Activated CD8-positive, alpha-beta memory T cell treated with anti-CD3 and anti-CD28 coated beads, Interleukin-2, amount 10 ng/mL, durations not matched to agents 7 days and 5 days (primary cell): ENCODE measurements at regions not wholly inside any gene's neighbourhood (a gene's known extent, or its start where the extent isn't known, plus 50 kb on each side); places are given as distances from the start of the nearest gene placed in this dataset.

Source experiments
- ATAC-seq: fragments of 150-1000 bp; cut with Tn5 transposase; one replicate; pipeline ENCODE4 v1.10.0; 2021; ENCODE audit warnings: moderate library complexity
- CTCF ChIA-PET: fragments of 350-600 bp; sonication (Branson Sonifier 250); formaldehyde crosslinking; loops from one replicate; lab custom pipeline; 2021; ENCODE audit warnings: antibody characterized with exemption; lab: Charles Lee
- DNase-seq: peaks from one replicate; pipeline ENCODE4 v3.0.0-alpha.2; 2020
- H3K27ac Mint-ChIP-seq: one replicate; pipeline ENCODE4 v1.8.0; 2021; ENCODE audit warnings: mild to moderate bottlenecking, mixed read lengths
- H3K27me3 Mint-ChIP-seq: one replicate; pipeline ENCODE4 v1.8.0; 2021; ENCODE audit warnings: mixed read lengths
- H3K36me3 Mint-ChIP-seq: one replicate; pipeline ENCODE4 v1.8.0; 2021; ENCODE audit warnings: mild to moderate bottlenecking, mixed read lengths
- H3K4me1 Mint-ChIP-seq: one replicate; pipeline ENCODE4 v1.8.0; 2021; ENCODE audit warnings: mixed read lengths
- H3K4me3 Mint-ChIP-seq: one replicate; pipeline ENCODE4 v1.8.0; 2021; ENCODE audit warnings: mild to moderate bottlenecking, moderate library complexity, mixed read lengths
- H3K9me3 Mint-ChIP-seq: one replicate; pipeline ENCODE4 v1.8.0; 2022; ENCODE audit warnings: low read depth, mixed read lengths

DNA sequence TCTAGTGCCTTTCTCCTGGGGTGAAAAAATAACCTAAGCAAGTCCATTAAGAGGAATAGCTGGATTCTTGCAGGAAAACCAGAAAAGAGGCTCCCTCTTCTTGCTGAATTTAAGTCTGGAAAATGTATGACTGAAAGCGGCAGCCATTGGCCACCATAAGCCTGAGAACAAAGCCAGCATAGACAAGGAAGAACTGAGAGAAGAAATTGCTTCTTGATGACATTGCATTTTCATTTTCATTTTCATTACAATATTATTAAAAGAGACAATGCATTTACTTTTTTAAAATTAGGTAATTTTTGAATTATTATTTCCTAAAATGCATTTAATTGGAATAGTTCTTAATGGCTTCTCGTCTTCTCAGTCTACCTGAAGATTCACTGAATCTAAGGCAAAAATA is 1157.5 kb upstream of the ZEB2 start:
- Mint-ChIP-seq H3K36me3 (no peaks in the 10 kb centered on the region), H3K27me3 (no peaks in the 10 kb centered on the region), H3K9me3 (no peaks in the 10 kb centered on the region), H3K4me3 (no peak overlapping the region), H3K27ac (no peak overlapping the region), H3K4me1 (no peaks in the 10 kb centered on the region)
- ATAC-seq (no peak), DNase-seq (no peak)
- CTCF ChIA-PET = no interaction called here

DNA sequence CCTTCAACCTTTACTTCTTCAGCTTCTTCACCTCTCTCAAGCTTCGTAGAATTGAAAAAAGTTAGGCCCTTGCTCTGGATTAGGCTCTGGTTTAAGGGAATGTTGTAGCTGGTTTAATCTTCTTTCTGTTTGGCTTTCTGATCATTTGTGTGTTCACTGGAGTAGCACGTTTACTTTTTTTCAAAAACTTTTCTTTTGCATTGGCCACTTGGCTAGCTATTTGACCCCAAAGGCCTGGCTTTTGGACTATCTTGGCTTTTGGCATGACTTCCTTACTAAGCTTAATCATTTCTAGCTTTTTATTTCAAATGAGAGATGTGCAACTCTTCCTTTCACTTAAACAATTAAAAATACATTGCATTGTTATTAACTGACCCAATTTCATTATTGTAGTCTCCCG is 1154.8 kb upstream of the ZEB2 start:
- no peaks in the 10 kb centered on the region for H3K4me1 Mint-ChIP-seq
- DNase-seq (no peak), ATAC-seq (no peak)
- H3K36me3 Mint-ChIP-seq = no peaks in the 10 kb centered on the region
- CTCF ChIA-PET = interaction anchor here (0.6 kb wide), 1 partner anchor 1505 kb away, joined by 3 read pairs; no protein-coding TSS in a partner anchor
- no peaks in the 10 kb centered on the region for H3K9me3 Mint-ChIP-seq
- H3K4me3 Mint-ChIP-seq = no peak overlapping the region
- H3K27me3 Mint-ChIP-seq = no peaks in the 10 kb centered on the region
- no peak overlapping the region for H3K27ac Mint-ChIP-seq

DNA sequence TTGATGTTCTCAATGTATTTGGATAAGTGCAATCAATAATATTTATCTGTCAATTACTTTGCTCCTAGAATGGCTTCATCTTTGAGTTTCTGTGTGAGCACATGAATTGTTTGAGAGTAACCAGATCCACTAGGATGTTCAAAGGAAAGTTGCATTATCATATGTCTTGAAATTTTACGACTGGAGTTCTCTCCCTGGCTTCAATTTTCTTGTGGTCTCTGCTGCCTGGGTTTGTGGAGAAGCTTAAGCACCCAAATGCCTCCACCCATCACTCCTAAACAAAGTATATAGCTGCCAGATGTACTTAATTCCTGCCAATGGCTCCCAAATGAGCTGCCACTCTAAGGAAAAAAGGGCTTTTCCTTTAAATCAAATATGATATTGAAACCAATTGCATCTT is 1149.4 kb upstream of the ZEB2 start:
- Mint-ChIP-seq H3K9me3 (no peaks in the 10 kb centered on the region), H3K27ac (no peak overlapping the region), H3K4me3 (no peak overlapping the region), H3K27me3 (no peaks in the 10 kb centered on the region), H3K4me1 (no peaks in the 10 kb centered on the region), H3K36me3 (no peaks in the 10 kb centered on the region)
- ATAC-seq (no peak), DNase-seq (no peak)
- CTCF ChIA-PET = no interaction called here

DNA sequence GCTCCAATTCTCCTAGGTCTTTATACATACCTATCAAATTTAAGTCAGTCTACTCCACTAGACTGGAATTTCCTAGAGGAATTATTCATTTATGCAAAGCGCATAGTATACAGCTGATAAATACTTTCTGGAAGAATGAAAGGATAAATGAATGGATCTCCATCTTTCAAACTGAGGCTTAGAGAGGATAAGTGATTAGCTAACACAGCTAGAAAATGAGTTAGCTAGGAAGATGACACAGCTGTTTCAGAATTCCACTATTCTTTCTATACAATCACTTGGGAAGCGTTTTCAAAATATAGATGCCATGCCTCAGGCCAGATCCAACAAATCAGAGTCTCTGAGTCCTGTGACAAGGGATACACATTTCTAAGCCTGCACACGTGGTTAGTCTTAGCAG is 1146.6 kb upstream of the ZEB2 start:
- CTCF ChIA-PET = no interaction called here
- no peak for ATAC-seq
- no peaks in the 10 kb centered on the region for H3K27me3 Mint-ChIP-seq

DNA sequence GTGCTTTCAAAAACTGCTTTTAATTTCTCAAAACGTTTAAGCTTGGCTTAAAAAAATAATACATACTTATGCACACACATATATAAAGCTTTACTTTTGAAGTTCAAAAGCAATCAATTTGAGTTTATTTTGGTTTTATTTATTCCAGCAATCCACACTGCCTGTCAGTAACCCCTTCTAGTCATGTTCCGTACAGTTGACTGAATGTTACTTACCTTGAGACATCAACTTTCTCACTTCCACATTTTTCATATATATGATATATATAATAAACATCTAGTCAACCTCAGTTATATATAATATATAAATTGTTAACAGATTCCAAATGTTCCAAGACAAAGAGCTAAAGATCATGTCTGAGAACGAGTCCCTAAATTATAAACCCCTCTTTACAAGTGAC is 1137.3 kb upstream of the ZEB2 start:
- CTCF ChIA-PET = no interaction called here
- ATAC-seq = no peak

More for the DNA sequence above, 1146.6 kb upstream of the ZEB2 start:
- no peaks in the 10 kb centered on the region for H3K9me3 Mint-ChIP-seq
- H3K4me1 Mint-ChIP-seq = no peaks in the 10 kb centered on the region
- no peak overlapping the region for H3K27ac Mint-ChIP-seq
- H3K36me3 Mint-ChIP-seq = no peaks in the 10 kb centered on the region
- H3K4me3 Mint-ChIP-seq = no peak overlapping the region
- DNase-seq = no peak

DNA sequence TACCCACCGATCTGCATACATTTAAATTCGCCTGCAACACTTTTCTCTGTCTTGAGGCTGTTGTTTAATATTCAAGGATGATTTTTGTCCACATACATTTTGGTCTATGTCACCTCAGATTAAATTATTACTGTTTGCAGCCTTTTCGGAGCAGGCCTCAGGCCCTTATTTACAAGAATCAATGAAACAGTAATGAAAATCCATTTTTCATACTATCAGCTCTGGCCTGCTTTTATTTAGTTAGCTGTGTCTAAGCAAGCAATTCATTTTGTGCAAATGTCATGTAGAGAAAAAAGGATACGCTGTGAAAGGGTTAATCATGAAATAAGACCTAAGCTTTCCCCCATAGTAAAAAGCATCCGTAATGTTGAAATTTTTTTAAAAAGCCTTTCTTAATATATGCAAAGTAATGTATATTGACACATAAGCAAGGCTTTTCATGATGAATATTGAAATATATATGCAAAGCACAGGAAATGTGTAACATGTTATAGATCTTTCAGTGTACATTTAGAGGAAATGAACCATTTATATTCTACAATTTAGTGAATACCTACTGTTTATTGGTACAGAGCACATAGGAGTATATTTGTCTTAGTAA is 1135.3 kb upstream of the ZEB2 start:
- ATAC-seq (no peak), DNase-seq (no peak)
- H3K27me3 Mint-ChIP-seq = no peaks in the 10 kb centered on the region
- CTCF ChIA-PET = no interaction called here
- H3K4me3 Mint-ChIP-seq = no peak overlapping the region
- H3K36me3 Mint-ChIP-seq = no peaks in the 10 kb centered on the region
- no peaks in the 10 kb centered on the region for H3K9me3 Mint-ChIP-seq
- no peaks in the 10 kb centered on the region for H3K4me1 Mint-ChIP-seq
- H3K27ac Mint-ChIP-seq = no peak overlapping the region

More for the DNA sequence above, 1137.3 kb upstream of the ZEB2 start:
- Mint-ChIP-seq H3K4me1 (no peaks in the 10 kb centered on the region), H3K27me3 (no peaks in the 10 kb centered on the region), H3K4me3 (no peak overlapping the region), H3K27ac (no peak overlapping the region), H3K9me3 (no peaks in the 10 kb centered on the region), H3K36me3 (no peaks in the 10 kb centered on the region)
- no peak for DNase-seq

DNA sequence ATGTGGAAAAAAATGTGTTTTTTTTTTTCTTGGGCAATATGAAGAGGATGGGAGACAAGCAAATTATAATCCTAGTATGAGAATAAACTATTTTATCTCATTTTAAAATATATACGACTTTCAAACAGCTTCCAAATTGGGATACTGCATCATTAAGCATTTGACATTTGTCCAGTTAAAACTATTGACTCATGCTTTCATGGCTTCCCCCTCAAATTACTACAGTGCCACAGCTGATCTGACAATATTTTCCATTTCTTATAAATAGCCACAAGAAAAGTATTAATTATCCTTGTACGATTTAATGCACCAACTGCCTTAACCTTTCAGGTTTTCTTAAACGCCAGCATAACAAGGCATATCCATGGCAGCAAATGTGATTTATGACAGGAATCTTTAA is 1134.8 kb upstream of the ZEB2 start:
- Mint-ChIP-seq H3K4me3 (no peak overlapping the region), H3K9me3 (no peaks in the 10 kb centered on the region), H3K36me3 (no peaks in the 10 kb centered on the region), H3K4me1 (no peaks in the 10 kb centered on the region), H3K27ac (no peak overlapping the region), H3K27me3 (no peaks in the 10 kb centered on the region)
- CTCF ChIA-PET = no interaction called here
- DNase-seq = no peak
- no peak for ATAC-seq

DNA sequence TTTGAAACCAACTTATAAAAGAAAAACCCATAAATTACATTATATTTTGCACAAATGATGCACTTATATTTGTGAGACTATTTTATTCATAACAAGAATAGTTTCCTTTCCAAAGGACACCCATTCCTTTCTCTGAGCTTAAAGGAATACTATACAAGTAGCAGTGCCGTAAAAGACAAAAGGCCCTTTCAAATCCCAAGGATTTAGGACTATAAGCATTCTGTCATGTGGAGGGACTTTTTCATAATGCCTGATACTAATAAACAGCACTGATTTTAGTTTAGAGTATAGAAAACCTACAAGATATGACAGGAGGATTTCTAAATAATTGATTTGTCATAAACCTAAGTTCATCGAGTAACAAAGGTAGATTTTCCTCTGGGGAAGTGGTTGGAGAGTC is 1134.2 kb upstream of the ZEB2 start:
- H3K27me3 Mint-ChIP-seq = no peaks in the 10 kb centered on the region
- no peaks in the 10 kb centered on the region for H3K4me1 Mint-ChIP-seq
- no peaks in the 10 kb centered on the region for H3K36me3 Mint-ChIP-seq
- H3K9me3 Mint-ChIP-seq = no peaks in the 10 kb centered on the region
- no peak for ATAC-seq
- no peak overlapping the region for H3K27ac Mint-ChIP-seq
- H3K4me3 Mint-ChIP-seq = no peak overlapping the region
- CTCF ChIA-PET = no interaction called here
- no peak for DNase-seq

DNA sequence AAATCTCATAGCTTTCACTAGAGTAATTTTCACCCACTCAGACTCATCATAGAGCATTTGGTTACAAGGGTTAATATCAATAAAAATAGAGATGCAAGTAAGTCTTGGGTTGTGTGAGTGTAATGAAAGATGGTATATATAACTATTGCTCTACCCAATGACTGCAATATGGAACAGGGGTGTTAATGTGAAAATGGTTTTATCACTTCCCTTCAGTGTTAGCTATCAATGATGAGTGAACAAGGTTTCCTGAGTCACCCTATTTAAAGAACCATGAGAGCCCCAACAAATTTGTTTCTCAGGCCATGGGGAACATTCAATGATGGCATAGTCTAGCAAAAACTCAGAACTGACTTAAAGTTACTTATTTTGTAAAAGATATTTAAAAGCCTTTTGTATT is 1133.6 kb upstream of the ZEB2 start:
- no peak for ATAC-seq
- CTCF ChIA-PET = no interaction called here
- no peak for DNase-seq
- Mint-ChIP-seq H3K4me3 (no peak overlapping the region), H3K4me1 (no peaks in the 10 kb centered on the region), H3K9me3 (no peaks in the 10 kb centered on the region), H3K27me3 (no peaks in the 10 kb centered on the region), H3K27ac (no peak overlapping the region), H3K36me3 (no peaks in the 10 kb centered on the region)

DNA sequence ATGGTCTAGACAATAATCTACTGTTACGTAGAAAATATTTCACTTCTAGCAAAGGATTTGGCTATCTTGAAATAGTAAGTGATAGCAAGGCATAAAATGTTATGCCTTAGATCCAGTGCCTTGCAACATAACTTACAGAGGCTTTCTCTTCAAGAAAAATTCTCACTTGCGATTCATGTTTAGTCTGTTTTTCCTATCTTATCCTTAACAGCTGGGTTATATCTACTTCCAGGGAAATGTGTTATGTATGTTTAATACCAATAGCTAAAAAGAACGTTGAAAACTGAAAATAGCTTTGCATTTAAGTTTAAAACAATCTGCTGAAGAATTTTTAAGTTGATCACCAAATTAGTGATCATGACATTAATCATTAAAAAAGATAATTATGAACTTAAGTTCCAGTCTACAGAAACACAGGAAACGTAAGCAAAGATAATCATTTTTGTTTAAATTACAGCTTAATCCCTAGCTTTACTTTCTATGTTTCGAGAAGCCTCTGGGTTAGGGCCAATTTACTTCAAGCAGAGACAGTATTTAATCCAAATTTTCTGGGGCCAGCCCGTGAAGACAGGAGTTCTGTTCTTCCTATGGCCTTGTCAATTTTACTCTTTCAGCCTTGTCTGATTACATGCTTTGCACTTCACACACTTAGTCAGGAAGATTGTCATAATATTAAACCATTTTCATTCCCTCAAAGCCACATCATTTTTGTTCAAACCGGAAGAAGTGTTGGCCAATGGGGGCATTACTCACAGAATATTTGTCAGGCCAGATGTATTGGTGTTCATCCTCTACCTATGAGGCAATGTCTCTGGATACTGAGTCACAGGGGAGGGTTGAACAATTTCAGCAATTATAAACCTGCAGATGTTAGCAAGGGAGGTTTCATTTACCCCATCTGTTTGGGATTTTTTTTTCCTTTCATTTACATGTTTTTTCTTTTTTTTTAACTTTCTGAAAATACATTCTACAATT is 1132.9 kb upstream of the ZEB2 start:
- CTCF ChIA-PET = no interaction called here
- DNase-seq (no peak), ATAC-seq (no peak)
- Mint-ChIP-seq H3K27ac (no peak overlapping the region), H3K4me3 (no peak overlapping the region), H3K4me1 (no peaks in the 10 kb centered on the region), H3K36me3 (no peaks in the 10 kb centered on the region), H3K9me3 (no peaks in the 10 kb centered on the region), H3K27me3 (no peaks in the 10 kb centered on the region)

DNA sequence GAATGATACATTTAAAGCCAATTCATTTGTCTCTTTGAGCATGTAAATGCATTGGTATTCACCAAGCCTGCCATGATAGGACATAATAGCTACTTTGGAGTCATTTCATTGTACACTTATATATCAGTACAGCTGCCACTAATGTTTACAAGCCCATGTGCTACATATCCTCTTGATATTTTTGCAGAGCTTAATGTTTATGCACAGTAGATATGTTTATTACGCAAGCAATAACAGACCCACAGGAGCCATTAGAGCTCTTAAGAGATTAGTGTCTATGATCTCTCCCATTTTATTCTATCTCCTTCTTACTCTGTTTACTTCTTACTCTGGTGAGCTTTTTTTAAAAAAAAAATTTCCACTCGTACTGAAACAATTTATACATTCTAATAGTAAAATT is 1132.1 kb upstream of the ZEB2 start:
- no peak overlapping the region for H3K27ac Mint-ChIP-seq
- H3K4me1 Mint-ChIP-seq = no peaks in the 10 kb centered on the region
- DNase-seq = no peak
- no peaks in the 10 kb centered on the region for H3K36me3 Mint-ChIP-seq
- no peak overlapping the region for H3K4me3 Mint-ChIP-seq
- no peaks in the 10 kb centered on the region for H3K27me3 Mint-ChIP-seq
- no peaks in the 10 kb centered on the region for H3K9me3 Mint-ChIP-seq
- no peak for ATAC-seq
- CTCF ChIA-PET = interaction anchor here (1.1 kb wide), 1 partner anchor 10 kb away, joined by 3 read pairs; no protein-coding TSS in a partner anchor

DNA sequence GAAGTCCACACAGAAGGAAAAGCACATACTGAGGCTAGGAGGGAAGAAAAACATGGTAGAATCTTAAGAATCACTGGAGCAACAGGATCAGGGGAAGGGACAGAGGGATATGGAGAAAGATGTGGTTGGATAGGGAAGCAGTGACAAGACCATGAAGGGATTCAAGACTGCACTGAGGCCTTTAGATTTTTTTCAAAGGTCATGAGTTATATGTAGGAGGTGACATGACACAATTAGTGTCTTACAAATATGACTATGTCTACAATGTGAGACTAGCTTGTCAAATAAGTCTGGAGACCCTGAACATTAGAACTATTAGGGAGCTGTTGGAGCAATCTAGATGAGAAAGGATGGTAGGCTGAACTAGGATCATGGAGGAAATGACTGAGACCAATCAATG is 1130.3 kb upstream of the ZEB2 start:
- Mint-ChIP-seq H3K4me1 (no peaks in the 10 kb centered on the region), H3K27ac (no peak overlapping the region), H3K36me3 (no peaks in the 10 kb centered on the region), H3K4me3 (no peak overlapping the region), H3K27me3 (no peaks in the 10 kb centered on the region), H3K9me3 (no peaks in the 10 kb centered on the region)
- CTCF ChIA-PET = no interaction called here
- DNase-seq = no peak
- ATAC-seq = no peak

DNA sequence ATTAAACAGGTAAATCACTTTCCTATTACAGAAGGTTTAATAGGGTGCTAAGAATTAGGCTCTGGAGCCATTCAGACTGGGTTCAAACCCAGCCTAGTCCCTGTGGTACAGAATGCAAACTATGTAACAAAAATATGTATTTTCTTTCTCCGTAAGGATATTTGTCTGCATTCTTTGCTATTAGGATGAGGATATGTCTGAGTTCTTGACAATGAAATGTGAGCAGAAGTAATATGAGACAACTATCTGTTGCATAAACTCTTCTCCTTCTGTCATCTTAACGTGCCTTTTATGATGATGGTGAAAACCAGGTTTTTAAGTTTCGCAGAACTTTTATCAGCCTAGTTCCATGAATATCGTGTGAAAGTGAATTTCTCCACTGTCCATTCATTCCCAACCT is 1129.1 kb upstream of the ZEB2 start:
- Mint-ChIP-seq H3K36me3 (no peaks in the 10 kb centered on the region), H3K4me1 (peaks cover 3% of the 10 kb centered on the region), H3K27ac (no peak overlapping the region), H3K27me3 (no peaks in the 10 kb centered on the region), H3K9me3 (no peaks in the 10 kb centered on the region), H3K4me3 (no peak overlapping the region)
- DNase-seq (no peak), ATAC-seq (no peak)
- CTCF ChIA-PET = no interaction called here

DNA sequence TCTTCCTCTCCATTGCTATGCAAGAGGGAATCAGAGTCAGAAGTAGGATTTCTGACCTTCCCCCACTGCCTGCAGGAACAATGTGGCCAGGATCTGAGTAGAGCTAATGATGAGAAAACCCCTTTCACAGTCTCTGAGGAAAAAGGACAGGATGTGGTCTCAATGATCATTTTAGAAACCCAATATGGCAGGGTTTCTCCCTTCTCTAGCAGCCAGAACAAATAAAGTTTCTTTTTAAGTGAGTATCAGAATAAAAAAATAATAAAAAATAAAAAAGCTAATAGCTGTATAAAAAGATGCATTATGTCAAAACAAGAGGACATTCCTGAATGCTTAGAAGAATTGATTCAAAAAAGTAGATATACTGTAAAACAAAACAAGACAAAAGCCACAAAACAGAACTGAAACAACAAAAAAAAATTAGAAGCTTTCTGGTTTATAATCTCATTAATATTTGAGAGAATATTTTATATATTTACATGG is 1124.9 kb upstream of the ZEB2 start:
- CTCF ChIA-PET = no interaction called here
- ATAC-seq = no peak
- H3K4me3 Mint-ChIP-seq = no peak overlapping the region
- H3K4me1 Mint-ChIP-seq = peaks cover 3% of the 10 kb centered on the region
- no peaks in the 10 kb centered on the region for H3K9me3 Mint-ChIP-seq
- DNase-seq = no peak
- no peak overlapping the region for H3K27ac Mint-ChIP-seq
- H3K36me3 Mint-ChIP-seq = no peaks in the 10 kb centered on the region
- no peaks in the 10 kb centered on the region for H3K27me3 Mint-ChIP-seq
